Mesendoderm (in vitro differentiated cells): ENCODE measurements at regions not wholly inside any gene's neighbourhood (a gene's known extent, or its start where the extent isn't known, plus 50 kb on each side); places are given as distances from the start of the nearest gene placed in this dataset.
"Not testable (repeated sequence)": the region's sequence is repeated elsewhere in the genome, so short reads cannot be mapped to it uniquely, and the experiment has no call there.

Experiments used
- DNase-seq: peaks from one replicate; pipeline ENCODE4 v3.0.0; 2013
- H2AK5ac ChIP-seq: 2 replicates; pipeline ENCODE4 v1.6.1; 2013; ENCODE audit warnings: low read length, inconsistent platforms
- H2BK120ac ChIP-seq: 2 replicates; pipeline ENCODE4 v1.6.1; 2013; ENCODE audit warnings: low read depth, mild to moderate bottlenecking, low read length, moderate library complexity, mixed read lengths
- H2BK15ac ChIP-seq: replicated peaks from 2 replicates; pipeline ENCODE4 v1.6.1; 2013; ENCODE audit warnings: low read depth, mild to moderate bottlenecking, moderate library complexity
- H2BK5ac ChIP-seq: 2 replicates; pipeline ENCODE4 v1.6.1; 2013; ENCODE audit warnings: low read length, inconsistent platforms
- H3K18ac ChIP-seq: 2 replicates; pipeline ENCODE4 v1.6.1; 2013; ENCODE audit warnings: mild to moderate bottlenecking, low read length, mixed read lengths
- H3K23ac ChIP-seq: one replicate; pipeline ENCODE4 v1.6.1; 2013; ENCODE audit warnings: low read length
- H3K27ac ChIP-seq: 2 replicates; pipeline ENCODE4 v1.5.1; 2013; ENCODE audit warnings: low read depth, mild to moderate bottlenecking, inconsistent platforms, low read length, moderate library complexity
- H3K27me3 ChIP-seq: 2 replicates; pipeline ENCODE4 v1.6.1; 2013; ENCODE audit warnings: low read length, control low read depth, mild to moderate bottlenecking, inconsistent platforms; ENCODE audit not compliant: insufficient read depth, poor library complexity
- H3K36me3 ChIP-seq: 2 replicates; pipeline ENCODE4 v1.6.1; 2013; ENCODE audit warnings: low read length, inconsistent platforms; ENCODE audit not compliant: control insufficient read depth, insufficient read depth
- H3K4ac ChIP-seq: one replicate; pipeline ENCODE4 v1.6.1; 2013; ENCODE audit warnings: low read depth, mild to moderate bottlenecking, low read length, moderate library complexity
- H3K4me1 ChIP-seq: 2 replicates; pipeline ENCODE4 v1.6.1; 2013; ENCODE audit warnings: low read depth, low read length, inconsistent platforms; ENCODE audit not compliant: control insufficient read depth
- H3K4me2 ChIP-seq: 2 replicates; pipeline ENCODE4 v1.6.1; 2013; ENCODE audit warnings: low read length
- H3K4me3 ChIP-seq: 2 replicates; pipeline ENCODE4 v1.5.1; 2013; ENCODE audit warnings: mild to moderate bottlenecking, low read length
- H3K56ac ChIP-seq: one replicate; pipeline ENCODE4 v1.6.1; 2013; ENCODE audit warnings: low read length
- H3K79me1 ChIP-seq: 2 replicates; pipeline ENCODE4 v1.6.1; 2013; ENCODE audit warnings: low read length, inconsistent platforms
- H3K79me2 ChIP-seq: 2 replicates; pipeline ENCODE4 v1.6.1; 2013; ENCODE audit warnings: mild to moderate bottlenecking, low read length; ENCODE audit not compliant: control insufficient read depth, insufficient read depth
- H3K9ac ChIP-seq: 2 replicates; pipeline ENCODE4 v1.6.1; 2013; ENCODE audit warnings: low read length, inconsistent platforms
- H4K5ac ChIP-seq: one replicate; pipeline ENCODE4 v1.6.1; 2013; ENCODE audit warnings: low read length
- H4K8ac ChIP-seq: one replicate; pipeline ENCODE4 v1.6.1; 2013; ENCODE audit warnings: low read depth, mild to moderate bottlenecking, control low read depth, low read length, moderate library complexity
- WGBS: extraction: QIAGEN DNeasy Blood & Tissue Kit; methylation state at CpG from one replicate; pipeline ENCODE4 v1.1.7; 2013; ENCODE audit warnings: low lambda C conversion rate, missing lambda C conversion rate; ENCODE audit not compliant: insufficient coverage; ENCODE audit errors: extremely low coverage; 5-methylcytosine and 5-hydroxymethylcytosine counted together

- no peak overlapping the region for H3K4ac ChIP-seq
- H2BK5ac ChIP-seq = no peak overlapping the region
- no peak overlapping the region for H2BK15ac ChIP-seq
- no peak overlapping the region for H2BK120ac ChIP-seq
- H3K18ac ChIP-seq = no peak overlapping the region
- H3K9ac ChIP-seq = no peak overlapping the region
- no peaks in the 10 kb centered on the region for H3K4me1 ChIP-seq
- no peaks in the 10 kb centered on the region for H3K36me3 ChIP-seq
- no peak overlapping the region for H3K27ac ChIP-seq
- no peak for DNase-seq
- H3K23ac ChIP-seq = no peak overlapping the region
- H4K5ac ChIP-seq = no peak overlapping the region
- H3K4me3 ChIP-seq = no peak overlapping the region
- no peak overlapping the region for H3K56ac ChIP-seq
- no peak overlapping the region for H3K4me2 ChIP-seq
- no peak overlapping the region for H4K8ac ChIP-seq
- no peaks in the 10 kb centered on the region for H3K79me1 ChIP-seq
- no peaks in the 10 kb centered on the region for H3K79me2 ChIP-seq
- no peak overlapping the region for H2AK5ac ChIP-seq
- no peaks in the 10 kb centered on the region for H3K27me3 ChIP-seq
Observed at GRCh38 chr6:84576029-84576428, 188.4 kb downstream of the TBX18 start.

DNA sequence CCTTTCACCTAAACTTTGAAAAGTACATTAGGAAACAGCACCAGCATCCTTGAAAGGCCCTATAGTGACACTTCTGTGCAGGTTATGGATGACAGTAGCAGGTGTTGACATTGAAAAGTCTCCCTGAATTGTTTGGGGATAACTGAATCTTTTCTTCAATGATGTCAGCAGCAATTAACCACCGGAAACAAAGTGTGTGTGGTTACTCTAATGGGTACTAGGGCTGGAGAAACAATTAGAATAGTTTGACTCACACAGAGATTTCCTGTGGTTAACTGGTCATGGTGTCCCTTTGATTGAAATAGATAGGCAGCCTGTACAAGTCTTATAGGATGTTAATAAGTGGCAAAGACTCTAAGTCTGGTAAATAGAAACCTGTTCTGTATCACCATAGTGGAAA, 189.1 kb downstream of the TBX18 start:
- DNase-seq = no peak
- Histone ChIP-seq H4K8ac (no peak overlapping the region), H3K79me2 (no peaks in the 10 kb centered on the region), H3K4me2 (no peak overlapping the region), H3K4me1 (no peaks in the 10 kb centered on the region), H3K27ac (no peak overlapping the region), H3K27me3 (no peaks in the 10 kb centered on the region), H3K79me1 (no peaks in the 10 kb centered on the region), H3K9ac (no peak overlapping the region), H2AK5ac (no peak overlapping the region), H3K36me3 (no peaks in the 10 kb centered on the region), H3K56ac (no peak overlapping the region), H2BK15ac (no peak overlapping the region), H3K18ac (no peak overlapping the region), H3K4me3 (no peak overlapping the region), H3K23ac (no peak overlapping the region), H2BK5ac (no peak overlapping the region), H2BK120ac (no peak overlapping the region), H4K5ac (no peak overlapping the region), H3K4ac (no peak overlapping the region)
- no CpG with 5 or more reads among the region's 1 CpG for WGBS

- no peak overlapping the region for H3K27ac ChIP-seq
- H3K23ac ChIP-seq = no peak overlapping the region
- H4K5ac ChIP-seq = no peak overlapping the region
- H3K79me2 ChIP-seq = no peaks in the 10 kb centered on the region
- no peaks in the 10 kb centered on the region for H3K36me3 ChIP-seq
- H4K8ac ChIP-seq = no peak overlapping the region
- no peak overlapping the region for H3K56ac ChIP-seq
- H3K4me2 ChIP-seq = no peak overlapping the region
- H3K79me1 ChIP-seq = no peaks in the 10 kb centered on the region
- H3K4me3 ChIP-seq = no peak overlapping the region
- H2BK15ac ChIP-seq = no peak overlapping the region
- H2AK5ac ChIP-seq = no peak overlapping the region
- H3K4ac ChIP-seq = no peak overlapping the region
- H3K4me1 ChIP-seq = no peaks in the 10 kb centered on the region
- no peak overlapping the region for H3K18ac ChIP-seq
- no peak overlapping the region for H2BK5ac ChIP-seq
- DNase-seq = no peak
- H2BK120ac ChIP-seq = no peak overlapping the region
- H3K9ac ChIP-seq = no peak overlapping the region
- H3K27me3 ChIP-seq = no peaks in the 10 kb centered on the region
Observed at GRCh38 chr6:84569882-84570281, 194.5 kb downstream of the TBX18 start.

GRCh38 chr6:84568971-84569370, 195.4 kb downstream of the TBX18 start:
- Histone ChIP-seq H3K36me3 (no peaks in the 10 kb centered on the region), H3K27me3 (no peaks in the 10 kb centered on the region), H2AK5ac (no peak overlapping the region), H2BK5ac (no peak overlapping the region), H3K79me1 (no peaks in the 10 kb centered on the region), H3K4me3 (no peak overlapping the region), H3K23ac (no peak overlapping the region), H3K4me1 (no peaks in the 10 kb centered on the region), H3K9ac (no peak overlapping the region), H4K5ac (no peak overlapping the region), H3K27ac (no peak overlapping the region), H3K4me2 (no peak overlapping the region), H3K4ac (no peak overlapping the region), H3K18ac (no peak overlapping the region), H4K8ac (no peak overlapping the region), H3K56ac (no peak overlapping the region), H2BK120ac (no peak overlapping the region), H3K79me2 (no peaks in the 10 kb centered on the region), H2BK15ac (no peak overlapping the region)
- DNase-seq = peak; percentile 57

GRCh38 chr6:84565718-84566117, 198.7 kb downstream of the TBX18 start:
- H2BK120ac ChIP-seq, H3K79me1 ChIP-seq, H2BK15ac ChIP-seq, H3K4ac ChIP-seq, H3K4me2 ChIP-seq, H2BK5ac ChIP-seq, H3K56ac ChIP-seq, H3K36me3 ChIP-seq, H3K9ac ChIP-seq, H3K4me1 ChIP-seq, H4K8ac ChIP-seq, H2AK5ac ChIP-seq, DNase-seq, H3K27ac ChIP-seq, H3K79me2 ChIP-seq, H4K5ac ChIP-seq, H3K27me3 ChIP-seq, H3K18ac ChIP-seq, H3K23ac ChIP-seq, H3K4me3 ChIP-seq: not testable (repeated sequence)
- WGBS = no CpG with 5 or more reads among the region's 6 CpGs

GRCh38 chr6:84560436-84561390, 203.7 kb downstream of the TBX18 start:
- Histone ChIP-seq H3K27ac (no peak overlapping the region), H4K8ac (no peak overlapping the region), H3K4me2 (no peak overlapping the region), H4K5ac (no peak overlapping the region), H3K79me1 (no peaks in the 10 kb centered on the region), H2BK120ac (no peak overlapping the region), H3K79me2 (no peaks in the 10 kb centered on the region), H2AK5ac (no peak overlapping the region), H3K4ac (no peak overlapping the region), H3K4me1 (peaks cover 2% of the 10 kb centered on the region), H3K36me3 (no peaks in the 10 kb centered on the region), H2BK5ac (no peak overlapping the region), H3K9ac (no peak overlapping the region), H3K56ac (no peak overlapping the region), H2BK15ac (no peak overlapping the region), H3K27me3 (no peaks in the 10 kb centered on the region), H3K18ac (no peak overlapping the region), H3K4me3 (no peak overlapping the region), H3K23ac (no peak overlapping the region)
- DNase-seq = peak; percentile 57
- WGBS = no CpG with 5 or more reads among the region's 9 CpGs
